PC-3 (cell line): ENCODE measurements at regions not wholly inside any gene's neighbourhood (a gene's known extent, or its start where the extent isn't known, plus 50 kb on each side); places are given as distances from the start of the nearest gene placed in this dataset.

Experiments used
- EZH2phosphoT487 ChIP-seq: fragments of 300-600 bp; sonication (generic); IDR thresholded peaks from 2 replicates; pipeline ENCODE4 v1.6.1; 2018; ENCODE audit warnings: mild to moderate bottlenecking, antibody characterized with exemption, low read length, borderline replicate concordance
- TF ChIP-seq, protein P1 (sequence below): fragments of 300-600 bp; sonication (generic); conservative IDR thresholded peaks from 2 replicates; pipeline ENCODE4 v1.5.1; 2017; ENCODE audit warnings: antibody characterized with exemption, low read depth, mild to moderate bottlenecking, low read length

DNA sequence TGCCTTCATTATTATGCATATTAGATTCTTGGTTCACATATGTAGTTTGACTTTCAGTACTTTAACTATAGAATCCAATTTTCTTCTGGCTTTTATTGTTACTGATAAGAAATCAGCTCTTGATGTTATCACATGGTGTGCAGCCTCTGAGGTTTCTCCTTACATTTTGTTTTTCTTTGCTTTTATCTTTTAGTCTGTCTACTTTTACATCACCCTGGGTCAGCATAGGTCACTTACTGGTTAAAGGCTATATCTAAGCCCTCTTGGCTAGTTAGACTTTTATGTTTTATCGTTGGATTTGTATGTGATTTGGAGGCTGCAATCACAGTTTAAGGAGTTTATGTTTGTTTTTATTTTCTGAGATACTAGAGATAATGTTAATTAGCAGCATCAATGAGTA, 187.2 kb upstream of the NOL4 start:
- TF ChIP-seq, protein P1, sequence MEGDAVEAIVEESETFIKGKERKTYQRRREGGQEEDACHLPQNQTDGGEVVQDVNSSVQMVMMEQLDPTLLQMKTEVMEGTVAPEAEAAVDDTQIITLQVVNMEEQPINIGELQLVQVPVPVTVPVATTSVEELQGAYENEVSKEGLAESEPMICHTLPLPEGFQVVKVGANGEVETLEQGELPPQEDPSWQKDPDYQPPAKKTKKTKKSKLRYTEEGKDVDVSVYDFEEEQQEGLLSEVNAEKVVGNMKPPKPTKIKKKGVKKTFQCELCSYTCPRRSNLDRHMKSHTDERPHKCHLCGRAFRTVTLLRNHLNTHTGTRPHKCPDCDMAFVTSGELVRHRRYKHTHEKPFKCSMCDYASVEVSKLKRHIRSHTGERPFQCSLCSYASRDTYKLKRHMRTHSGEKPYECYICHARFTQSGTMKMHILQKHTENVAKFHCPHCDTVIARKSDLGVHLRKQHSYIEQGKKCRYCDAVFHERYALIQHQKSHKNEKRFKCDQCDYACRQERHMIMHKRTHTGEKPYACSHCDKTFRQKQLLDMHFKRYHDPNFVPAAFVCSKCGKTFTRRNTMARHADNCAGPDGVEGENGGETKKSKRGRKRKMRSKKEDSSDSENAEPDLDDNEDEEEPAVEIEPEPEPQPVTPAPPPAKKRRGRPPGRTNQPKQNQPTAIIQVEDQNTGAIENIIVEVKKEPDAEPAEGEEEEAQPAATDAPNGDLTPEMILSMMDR = no peak
- TF ChIP-seq EZH2phosphoT487 = no peak
